Hepatocyte (in vitro differentiated cells): ENCODE measurements at regions not wholly inside any gene's neighbourhood (a gene's known extent, or its start where the extent isn't known, plus 50 kb on each side); places are given as distances from the start of the nearest gene placed in this dataset.

ENCODE experiments used
- CTCF ChIP-seq: fragments of 200-600 bp; sonication (generic); IDR thresholded peaks from 2 replicates; pipeline ENCODE4 v1.5.1; 2016; ENCODE audit warnings: antibody characterized with exemption, mild to moderate bottlenecking; ENCODE audit not compliant: poor library complexity
- EZH2 ChIP-seq: fragments of 200-600 bp; sonication (generic); IDR thresholded peaks from 2 replicates; pipeline ENCODE4 v1.6.1; 2016; ENCODE audit warnings: antibody characterized with exemption, mild to moderate bottlenecking, borderline replicate concordance
- EZH2phosphoT487 ChIP-seq: fragments of 200-600 bp; sonication (generic); IDR thresholded peaks from one replicate; pipeline ENCODE4 v1.6.1; 2018; ENCODE audit warnings: antibody characterized with exemption, mild to moderate bottlenecking, low read depth, moderate library complexity; ENCODE audit not compliant: unreplicated experiment, severe bottlenecking

- TF ChIP-seq EZH2phosphoT487 (no peak), CTCF (no peak), EZH2 (no peak)
These were observed 249.4 kb upstream of the KLHL29 start for GRCh38 chr2:23135481-23136100.
